DOHH2 (cell line): ENCODE measurements at regions not wholly inside any gene's neighbourhood (a gene's known extent, or its start where the extent isn't known, plus 50 kb on each side); places are given as distances from the start of the nearest gene placed in this dataset.

Source experiments
- H3F3A ChIP-seq: fragments of 200-600 bp; sonication (generic), shearing (Covaris generic); 2 replicates; pipeline ENCODE4 v1.6.0; 2016; ENCODE audit warnings: antibody characterized with exemption, mild to moderate bottlenecking; ENCODE audit not compliant: control insufficient read depth, insufficient read depth
- H3K27ac ChIP-seq: fragments of 200-600 bp; sonication (generic); 2 replicates; pipeline ENCODE4 v1.5.1; 2014; ENCODE audit warnings: low read depth, mild to moderate bottlenecking, low read length, moderate library complexity
- H3K27me3 ChIP-seq: fragments of 200-600 bp; sonication (generic); 2 replicates; pipeline ENCODE4 v1.6.1; 2014; ENCODE audit warnings: mild to moderate bottlenecking, low read length, mixed read lengths; ENCODE audit not compliant: control insufficient read depth
- H3K36me3 ChIP-seq: fragments of 200-600 bp; sonication (generic); 2 replicates; pipeline ENCODE4 v1.6.1; 2014; ENCODE audit warnings: mild to moderate bottlenecking, low read length, moderate library complexity, mixed read lengths; ENCODE audit not compliant: control insufficient read depth
- H3K4me1 ChIP-seq: fragments of 200-600 bp; sonication (generic); 2 replicates; pipeline ENCODE4 v1.6.1; 2014; ENCODE audit warnings: mild to moderate bottlenecking, low read length, mixed read lengths; ENCODE audit not compliant: control insufficient read depth
- H3K4me2 ChIP-seq: fragments of 200-600 bp; sonication (generic); 2 replicates; pipeline ENCODE4 v1.6.0; 2014; ENCODE audit warnings: mild to moderate bottlenecking, low read length, moderate library complexity
- H3K4me3 ChIP-seq: fragments of 200-600 bp; sonication (generic); 2 replicates; pipeline ENCODE4 v1.5.1; 2014; ENCODE audit warnings: mild to moderate bottlenecking, low read length, mixed read lengths
- H3K79me2 ChIP-seq: fragments of 200-600 bp; sonication (generic); 2 replicates; pipeline ENCODE4 v1.6.1; 2014; ENCODE audit warnings: mild to moderate bottlenecking, low read length, mixed read lengths; ENCODE audit not compliant: control insufficient read depth
- H3K9me2 ChIP-seq: fragments of 200-600 bp; sonication (generic); replicated peaks from 2 replicates; pipeline ENCODE4 v1.6.1; 2014; ENCODE audit warnings: mild to moderate bottlenecking, low read length, mixed read lengths; ENCODE audit not compliant: control insufficient read depth
- H3K9me3 ChIP-seq: fragments of 200-600 bp; sonication (generic); 2 replicates; pipeline ENCODE4 v1.6.1; 2014; ENCODE audit warnings: antibody characterized with exemption, low read length, mixed read lengths; ENCODE audit not compliant: control insufficient read depth, insufficient read depth
- H4K20me1 ChIP-seq: fragments of 200-600 bp; sonication (generic); 2 replicates; pipeline ENCODE4 v1.6.0; 2014; ENCODE audit warnings: low read depth, mild to moderate bottlenecking, antibody characterized with exemption, low read length, moderate library complexity; ENCODE audit not compliant: control insufficient read depth, insufficient read depth
- CTCF ChIP-seq: fragments of 200-600 bp; sonication (generic); IDR thresholded peaks from one replicate; pipeline ENCODE4 v1.5.1; 2014; ENCODE audit warnings: antibody characterized with exemption, mild to moderate bottlenecking, low read depth, low read length; ENCODE audit not compliant: poor library complexity, severe bottlenecking
- EZH2phosphoT487 ChIP-seq: fragments of 200-600 bp; sonication (generic); IDR thresholded peaks from 2 replicates; pipeline ENCODE4 v1.6.1; 2017; ENCODE audit warnings: borderline replicate concordance, mild to moderate bottlenecking, antibody characterized with exemption, low read length, moderate library complexity, mixed read lengths

GRCh38 chr3:106206613-106207012, 337.8 kb upstream of the CBLB start:
- no peaks in the 10 kb centered on the region for H4K20me1 ChIP-seq
- H3K9me3 ChIP-seq, result no peaks in the 10 kb centered on the region
- TF ChIP-seq CTCF (no peak), EZH2phosphoT487 (no peak)
- no peak overlapping the region for H3K27ac ChIP-seq
- peak overlapping the region; percentile 51 for H3K4me2 ChIP-seq
- no peaks in the 10 kb centered on the region for H3K27me3 ChIP-seq
- H3K4me3 ChIP-seq, result peak overlapping the region; percentile 20; the same call in 1 of the 2 replicates
- H3K9me2 ChIP-seq, result no peaks in the 10 kb centered on the region
- peaks cover 19% of the 10 kb centered on the region for H3K4me1 ChIP-seq
- H3K36me3 ChIP-seq, result no peaks in the 10 kb centered on the region
- H3K79me2 ChIP-seq, result no peaks in the 10 kb centered on the region
- no peaks in the 10 kb centered on the region for H3F3A ChIP-seq

GRCh38 chr3:106208251-106208650, 339.4 kb upstream of the CBLB start:
- Histone ChIP-seq H3K27ac (no peak overlapping the region), H3K9me2 (no peaks in the 10 kb centered on the region), H4K20me1 (no peaks in the 10 kb centered on the region), H3K36me3 (no peaks in the 10 kb centered on the region), H3K4me2 (no peak overlapping the region), H3F3A (no peaks in the 10 kb centered on the region), H3K27me3 (no peaks in the 10 kb centered on the region), H3K4me1 (peaks cover 19% of the 10 kb centered on the region), H3K4me3 (no peak overlapping the region), H3K9me3 (no peaks in the 10 kb centered on the region), H3K79me2 (no peaks in the 10 kb centered on the region)
- TF ChIP-seq EZH2phosphoT487, result no peak
- no peak for TF ChIP-seq CTCF

- Histone ChIP-seq H3K27ac (no peak overlapping the region), H3K4me3 (no peak overlapping the region), H3K4me2 (no peak overlapping the region), H3K79me2 (no peaks in the 10 kb centered on the region), H3F3A (no peaks in the 10 kb centered on the region), H3K9me3 (no peaks in the 10 kb centered on the region), H4K20me1 (no peaks in the 10 kb centered on the region), H3K4me1 (peaks cover 19% of the 10 kb centered on the region), H3K9me2 (no peaks in the 10 kb centered on the region), H3K36me3 (no peaks in the 10 kb centered on the region), H3K27me3 (no peaks in the 10 kb centered on the region)
- no peak for TF ChIP-seq EZH2phosphoT487
- TF ChIP-seq CTCF, result no peak
Observed at GRCh38 chr3:106208967-106209366, 340.2 kb upstream of the CBLB start.

GRCh38 chr3:106209482-106209881, 340.7 kb upstream of the CBLB start:
- H3K27me3 ChIP-seq, result no peaks in the 10 kb centered on the region
- H3K79me2 ChIP-seq, result no peaks in the 10 kb centered on the region
- H3K36me3 ChIP-seq, result no peaks in the 10 kb centered on the region
- no peaks in the 10 kb centered on the region for H3K9me2 ChIP-seq
- H3K4me3 ChIP-seq, result no peak overlapping the region
- H3K4me2 ChIP-seq, result no peak overlapping the region
- no peak for TF ChIP-seq CTCF
- TF ChIP-seq EZH2phosphoT487, result no peak
- H3K4me1 ChIP-seq, result peaks cover 19% of the 10 kb centered on the region
- no peaks in the 10 kb centered on the region for H3K9me3 ChIP-seq
- no peak overlapping the region for H3K27ac ChIP-seq
- H4K20me1 ChIP-seq, result no peaks in the 10 kb centered on the region
- H3F3A ChIP-seq, result no peaks in the 10 kb centered on the region
